CD4-positive, alpha-beta T cell treated with Interleukin-2 at 100 ng/mL for 4 hours (primary cell): ENCODE measurements at regions not wholly inside any gene's neighbourhood (a gene's known extent, or its start where the extent isn't known, plus 50 kb on each side); places are given as distances from the start of the nearest gene placed in this dataset.

Experiments used
- DNase-seq: peaks from one replicate; pipeline ENCODE4 v3.0.0-alpha.2; 2020; ENCODE audit warnings: low spot score

DNA sequence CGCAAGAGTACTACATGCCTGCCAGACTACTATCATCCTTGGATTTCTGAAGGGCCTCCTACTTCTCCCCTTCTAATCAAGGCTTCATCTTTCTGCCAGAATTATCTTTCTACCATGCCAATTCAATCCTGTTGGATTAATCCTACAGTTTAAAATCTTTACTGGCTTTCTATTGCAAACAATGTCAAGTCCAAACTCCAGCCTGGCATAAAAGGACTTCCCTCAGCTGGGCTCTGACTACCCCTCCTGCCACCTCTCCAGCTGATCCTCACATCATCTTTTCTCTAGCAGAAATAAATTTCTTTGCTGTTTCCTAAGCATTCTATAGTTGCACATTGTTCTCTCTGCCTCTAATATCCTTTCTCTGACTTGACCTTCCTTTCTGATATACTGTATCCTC lies 119.7 kb upstream of the RAD23B start:
- DNase-seq = no peak

DNA sequence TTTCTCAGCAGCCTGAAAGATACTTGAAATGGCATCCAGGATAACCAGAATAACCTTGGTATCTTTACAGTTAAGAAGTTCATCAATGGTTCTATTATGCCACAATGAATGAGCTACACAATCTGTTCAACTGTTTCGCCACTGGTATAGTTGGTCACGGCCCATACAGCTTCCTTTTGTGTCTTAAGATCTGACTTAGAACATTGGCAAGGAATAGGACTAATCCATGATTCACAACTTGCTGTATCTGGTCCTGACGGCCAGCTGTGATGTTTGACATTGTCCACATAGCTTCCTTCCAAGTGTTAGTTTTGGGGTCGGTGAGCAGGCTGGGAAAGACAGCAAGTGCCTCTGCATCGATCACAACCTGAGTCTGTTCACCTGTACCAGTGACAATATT lies 113.3 kb upstream of the RAD23B start:
- no peak for DNase-seq

DNA sequence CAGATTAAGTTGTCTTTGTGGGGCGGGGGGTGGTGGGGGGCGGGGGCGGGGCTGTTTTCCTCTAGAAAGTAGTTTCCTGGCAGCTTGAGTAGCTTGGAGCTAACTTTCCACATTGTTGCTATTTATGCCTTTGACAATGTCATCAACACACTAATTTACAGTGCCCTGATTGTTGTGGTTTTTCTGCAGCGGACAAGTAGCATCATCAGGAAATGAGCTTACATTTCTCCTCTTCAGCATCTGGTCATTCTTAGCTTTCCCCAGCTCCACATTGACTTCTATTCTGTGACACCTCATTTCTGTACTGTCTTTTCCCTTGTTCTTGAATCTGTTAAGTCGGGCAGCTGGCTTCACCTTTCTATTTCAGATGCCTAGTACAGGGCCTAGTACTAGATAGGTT lies 112.3 kb upstream of the RAD23B start:
- DNase-seq = no peak

DNA sequence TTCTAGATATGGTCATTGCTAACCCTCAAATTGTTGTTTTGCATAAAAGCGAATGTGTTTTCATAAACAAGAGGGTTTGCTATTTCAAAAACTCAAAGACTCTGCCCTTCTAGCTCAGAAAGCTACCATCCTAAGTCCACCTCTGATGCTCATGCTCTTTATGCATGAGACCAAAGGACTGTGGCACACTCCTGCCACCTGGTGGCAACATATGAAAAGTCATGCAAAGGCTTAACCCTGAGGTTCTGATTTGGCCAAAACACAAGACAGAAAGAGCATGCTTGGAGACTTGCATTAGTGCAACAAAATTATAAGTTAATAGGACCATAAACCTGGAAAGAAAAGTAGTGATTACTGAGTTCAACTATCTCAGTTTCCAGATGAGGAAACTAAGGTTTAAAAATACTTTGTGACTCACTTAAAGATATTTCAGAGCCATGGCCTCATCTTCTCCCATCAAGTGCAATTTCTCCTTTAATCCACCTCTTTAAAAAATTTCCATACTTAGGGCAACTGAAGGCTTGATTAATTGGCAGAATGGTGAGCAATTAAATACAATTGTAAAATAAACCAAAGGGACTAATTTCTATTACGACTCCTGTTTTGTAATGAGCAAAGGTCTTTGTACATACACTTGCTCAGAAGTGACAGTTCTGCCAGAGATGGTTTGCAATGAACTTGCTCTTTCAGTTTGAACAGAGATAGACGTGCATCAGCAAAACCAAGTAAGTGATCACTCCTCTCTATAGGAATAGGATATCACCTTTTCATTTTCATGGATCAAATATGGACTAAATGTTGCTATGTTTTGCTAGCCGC lies 110.7 kb upstream of the RAD23B start:
- DNase-seq = peak; percentile 49

DNA sequence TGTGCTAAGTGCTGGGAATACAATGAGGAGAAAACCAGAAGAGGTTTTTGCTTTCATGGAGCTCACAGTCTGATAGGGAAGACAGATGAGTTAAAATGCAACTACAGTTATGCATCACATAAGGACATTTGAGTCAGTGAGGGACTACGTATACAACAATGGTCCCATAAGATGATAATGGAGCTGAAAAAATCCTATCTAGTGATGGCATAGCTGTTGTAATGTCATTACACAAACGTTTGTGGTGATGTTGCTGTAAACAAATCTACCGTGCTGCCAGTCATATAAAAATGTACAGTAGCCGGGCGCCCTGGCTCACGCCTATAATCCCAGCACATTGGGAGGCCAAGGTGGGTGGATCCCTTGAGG lies 110.1 kb upstream of the RAD23B start:
- no peak for DNase-seq

DNA sequence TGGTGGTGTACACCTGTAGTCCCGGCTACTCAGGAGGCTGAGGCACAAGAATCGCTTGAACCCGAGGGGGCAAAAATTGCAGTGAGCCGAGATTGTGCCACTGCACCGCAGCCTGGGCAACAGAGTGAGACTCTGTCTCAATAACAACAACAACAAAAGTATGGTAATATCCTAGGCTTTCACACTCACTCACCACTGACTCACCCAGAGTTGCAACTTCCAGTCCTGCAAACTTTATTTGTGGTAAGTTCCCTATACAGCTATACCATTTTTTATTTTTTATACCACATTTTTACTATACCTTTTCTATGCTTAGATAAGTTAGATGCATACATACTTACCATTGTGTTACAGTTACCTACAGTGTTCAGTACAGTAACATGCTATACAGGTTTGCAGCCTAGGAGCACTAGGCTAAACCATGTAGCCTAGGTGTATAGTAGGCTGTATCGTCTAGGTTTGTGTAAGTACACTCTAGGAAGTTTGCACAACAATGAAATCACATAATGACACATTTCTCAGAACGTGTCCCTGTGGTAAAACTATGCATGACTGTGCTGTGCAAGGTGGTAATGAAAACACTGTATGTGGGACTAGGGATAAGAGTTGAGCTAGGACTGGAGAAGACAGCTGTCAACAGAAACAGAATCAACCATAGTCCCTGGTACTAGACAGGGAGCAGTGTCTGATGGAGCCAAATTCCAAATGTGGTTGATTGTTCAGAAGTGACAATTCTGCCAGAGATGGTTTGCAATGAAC lies 109.5 kb upstream of the RAD23B start:
- no peak for DNase-seq

DNA sequence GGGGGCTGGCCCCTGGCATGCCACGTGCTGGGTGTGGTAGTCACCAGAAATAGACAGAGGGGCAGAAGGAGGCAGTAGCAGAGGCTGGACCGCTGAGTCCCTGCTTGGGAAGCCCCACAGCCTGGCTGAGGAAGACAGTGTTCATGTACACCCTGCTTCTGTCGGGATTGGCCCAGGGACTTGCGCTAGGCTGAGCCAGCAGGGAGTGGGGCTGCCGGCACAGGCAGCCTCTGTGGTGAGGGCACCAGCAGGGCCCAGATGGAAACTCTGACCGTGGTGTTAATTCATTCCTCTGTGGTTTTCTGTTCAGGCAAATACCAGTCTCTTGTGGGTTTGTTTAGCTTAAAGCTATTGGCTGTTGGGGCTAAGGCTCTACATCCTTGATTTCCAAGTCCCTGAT lies 108.6 kb upstream of the RAD23B start:
- DNase-seq = no peak

DNA sequence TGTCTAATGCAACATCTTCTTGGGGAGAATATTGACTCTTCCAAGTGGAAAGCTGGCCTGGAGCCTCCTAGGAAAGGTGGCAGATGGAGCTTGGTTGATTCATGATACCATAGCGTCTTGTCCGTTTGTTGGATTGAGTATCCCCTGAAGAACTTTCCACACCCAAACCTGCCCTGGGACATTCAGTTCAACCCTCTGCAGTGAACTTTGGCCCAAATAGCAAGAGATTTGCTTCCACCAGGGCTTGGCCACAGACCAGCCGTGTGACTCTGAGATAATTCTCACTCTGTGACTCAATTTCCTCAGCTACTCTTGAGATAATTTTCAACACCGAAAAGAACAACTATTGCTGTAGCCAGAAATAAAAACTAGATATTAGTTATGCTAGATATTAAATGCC lies 108.0 kb upstream of the RAD23B start:
- DNase-seq = no peak

DNA sequence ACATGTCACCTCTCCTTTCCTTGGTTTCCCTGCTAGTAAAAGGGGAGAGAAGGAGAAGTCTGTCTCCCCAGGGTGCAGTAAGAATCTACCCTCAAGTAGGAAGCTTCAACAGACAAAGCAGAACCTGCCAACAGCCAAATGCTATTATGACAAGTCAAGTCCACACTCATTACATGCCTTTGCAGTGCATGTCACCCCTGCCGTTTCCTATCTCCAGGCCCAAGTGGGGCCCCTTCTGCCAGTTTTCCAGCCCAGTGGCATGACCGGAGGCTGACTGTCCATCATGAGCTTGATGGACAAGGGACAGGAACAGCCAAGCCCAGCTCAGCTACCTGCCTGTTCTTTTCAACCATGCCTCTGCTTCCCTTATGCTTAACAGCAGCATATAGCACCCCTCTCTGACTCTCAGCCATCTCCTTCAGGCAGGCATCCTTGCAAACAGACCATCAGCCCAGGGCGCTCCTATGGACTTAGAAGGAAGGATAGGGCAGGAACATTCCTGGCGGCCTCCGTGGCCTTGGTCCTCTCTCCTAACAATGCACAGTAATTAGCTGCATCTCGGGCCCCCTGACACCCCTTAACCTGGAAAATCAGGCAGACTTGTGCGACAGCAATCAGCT lies 107.2 kb upstream of the RAD23B start:
- DNase-seq = no peak

DNA sequence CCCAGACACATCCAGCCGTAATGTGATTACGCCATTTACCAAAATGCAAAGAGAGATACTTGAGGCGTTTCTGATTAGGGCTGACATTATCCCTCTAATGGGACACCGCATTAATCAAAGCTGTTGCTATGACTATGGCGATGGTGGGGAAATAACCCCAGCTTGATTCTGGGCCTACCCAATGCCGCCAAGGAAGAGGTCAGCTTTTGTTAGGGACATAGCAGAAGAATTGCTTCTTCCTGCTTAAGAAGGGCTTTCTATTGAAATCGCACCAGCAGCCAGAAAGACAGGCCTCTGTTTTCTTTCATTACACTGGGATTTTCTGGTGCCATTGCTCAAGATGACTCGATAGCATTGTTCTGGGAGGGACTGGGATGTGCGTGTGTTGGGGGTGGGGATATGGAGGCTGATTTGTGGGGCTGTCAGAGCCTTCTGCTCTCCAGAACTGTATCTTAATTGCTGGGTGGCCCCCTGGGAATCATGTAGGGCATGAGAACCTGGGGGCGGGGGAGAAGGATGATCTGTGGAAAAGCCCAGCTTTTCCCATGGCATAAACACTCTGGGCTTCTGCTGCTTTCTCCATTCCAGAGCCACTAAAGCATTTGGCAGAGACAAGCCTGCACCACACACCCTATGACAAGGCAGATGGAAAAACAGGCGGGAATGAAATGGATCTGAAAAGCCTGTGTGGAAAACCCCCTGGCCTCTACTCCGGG lies 106.5 kb upstream of the RAD23B start:
- DNase-seq = no peak

DNA sequence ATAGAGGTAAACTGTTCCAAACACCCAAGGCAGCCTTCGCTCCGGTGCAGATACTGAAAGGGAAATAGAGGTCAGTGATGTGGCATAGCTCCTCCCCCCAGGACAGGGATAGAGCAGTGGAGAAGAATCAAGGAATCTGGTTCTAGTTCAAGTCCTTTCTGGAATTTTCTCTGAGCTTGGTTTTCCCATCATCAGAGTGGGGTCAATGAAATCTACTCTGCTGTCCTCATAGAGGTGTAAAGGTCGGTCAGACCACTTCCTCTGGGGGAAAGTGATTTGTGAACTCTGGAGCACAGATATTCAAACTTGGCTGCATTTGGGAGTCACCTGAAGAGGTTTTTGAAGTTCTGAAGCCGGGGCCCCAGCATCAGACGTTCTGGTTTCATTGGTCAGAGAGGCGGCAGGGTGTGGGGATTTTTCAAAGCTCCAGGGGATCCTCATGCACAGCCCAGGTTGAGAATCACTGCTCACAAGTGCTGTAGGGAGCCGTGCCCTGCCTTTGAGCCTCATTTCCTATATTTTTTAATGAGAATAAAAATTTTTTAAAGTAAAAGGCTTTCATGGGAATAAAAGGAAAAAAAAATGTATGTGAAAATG lies 105.7 kb upstream of the RAD23B start:
- DNase-seq = no peak

DNA sequence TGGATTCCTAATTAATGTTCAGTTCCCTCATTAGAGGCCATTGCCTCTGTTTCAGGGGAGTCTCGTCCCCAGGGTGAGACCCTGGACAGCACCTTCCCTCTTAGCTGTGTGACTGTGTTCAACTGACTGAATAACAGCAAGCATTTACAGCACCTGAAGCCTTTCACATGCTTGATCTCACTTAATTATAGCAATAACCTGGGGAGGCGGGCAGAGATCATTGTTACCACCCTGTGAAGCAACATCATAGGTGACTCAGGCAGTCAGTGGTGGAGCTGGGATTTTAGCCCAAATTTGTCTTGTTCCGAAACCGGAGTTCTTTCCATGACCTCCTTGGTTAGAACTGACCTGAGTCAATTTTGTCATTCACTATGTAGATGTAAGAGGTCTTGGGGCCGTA lies 105.2 kb upstream of the RAD23B start:
- DNase-seq = no peak

DNA sequence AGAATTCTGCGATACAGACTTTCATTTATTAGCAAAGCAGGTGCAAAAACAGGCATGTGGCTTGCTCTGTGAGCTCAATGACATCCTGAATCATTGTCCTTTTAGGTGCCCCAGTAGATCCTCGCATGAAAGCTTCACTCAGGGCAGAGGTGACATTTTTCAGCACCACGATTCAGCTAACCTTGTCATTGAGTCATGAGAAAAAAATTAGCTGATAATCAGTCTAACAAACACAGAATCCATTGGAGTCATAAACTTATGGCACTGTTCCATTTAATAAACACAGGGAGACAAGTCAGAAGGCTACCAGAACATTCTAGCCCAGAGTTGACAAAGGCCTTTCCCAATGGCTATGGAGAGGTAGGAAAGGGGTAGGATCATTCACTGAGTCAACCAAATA lies 104.8 kb upstream of the RAD23B start:
- no peak for DNase-seq

DNA sequence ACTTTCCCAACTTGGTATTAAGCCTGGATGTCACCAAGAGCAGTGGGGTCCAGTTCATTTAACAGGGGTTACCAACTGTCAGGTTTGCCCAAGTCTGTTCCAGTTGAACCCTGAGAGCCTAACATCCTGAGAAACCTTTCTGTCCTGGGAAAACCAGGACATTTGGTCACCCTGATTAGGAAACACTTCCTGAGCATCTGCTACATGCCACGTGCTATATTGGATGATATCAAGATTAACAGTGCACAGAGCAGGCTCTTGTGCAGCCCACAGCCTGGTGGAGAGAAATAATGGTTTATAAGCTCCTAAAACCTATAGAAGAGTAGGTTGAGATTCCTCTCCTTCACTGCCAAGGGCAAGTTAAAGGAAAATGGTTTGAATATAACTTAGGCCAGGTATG lies 102.9 kb upstream of the RAD23B start:
- DNase-seq = no peak

DNA sequence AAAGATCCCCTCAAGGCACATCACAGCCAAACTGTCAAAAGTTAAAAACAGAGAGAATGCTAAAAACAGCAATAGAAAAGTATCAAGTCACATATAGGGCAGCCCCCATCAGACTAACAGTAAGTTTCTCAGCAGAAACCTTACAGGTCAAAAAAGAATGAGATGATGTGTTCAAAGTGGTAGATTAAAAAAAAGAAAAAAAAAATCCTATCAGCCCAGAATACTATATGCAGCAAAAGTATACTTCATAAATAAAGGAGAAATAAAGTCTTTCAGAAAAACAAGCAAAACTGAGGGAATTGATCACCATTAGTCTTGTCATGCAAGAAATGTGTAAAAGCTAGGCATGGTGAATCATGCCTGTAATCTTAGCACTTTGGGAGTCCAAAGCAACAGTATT lies 99.9 kb upstream of the RAD23B start:
- DNase-seq = no peak

DNA sequence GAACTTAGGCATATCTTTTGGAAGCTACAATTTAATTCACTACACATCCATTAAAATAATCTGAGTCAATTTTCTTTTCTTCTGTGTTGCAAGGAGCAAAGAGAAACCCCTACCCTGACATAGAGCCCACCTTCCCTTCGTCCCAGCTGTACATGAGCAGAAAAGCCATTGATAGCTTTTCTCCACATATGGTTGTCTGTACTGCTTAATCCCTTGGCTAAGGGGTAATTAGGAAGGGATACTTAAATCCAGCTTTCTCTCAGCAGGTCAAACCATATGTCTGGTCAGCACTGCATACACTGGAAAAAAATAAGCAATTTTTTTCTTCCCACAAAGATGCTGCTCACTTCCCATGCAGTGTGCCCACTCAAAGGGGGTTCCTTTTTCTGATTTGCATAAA lies 94.7 kb upstream of the RAD23B start:
- no peak for DNase-seq

DNA sequence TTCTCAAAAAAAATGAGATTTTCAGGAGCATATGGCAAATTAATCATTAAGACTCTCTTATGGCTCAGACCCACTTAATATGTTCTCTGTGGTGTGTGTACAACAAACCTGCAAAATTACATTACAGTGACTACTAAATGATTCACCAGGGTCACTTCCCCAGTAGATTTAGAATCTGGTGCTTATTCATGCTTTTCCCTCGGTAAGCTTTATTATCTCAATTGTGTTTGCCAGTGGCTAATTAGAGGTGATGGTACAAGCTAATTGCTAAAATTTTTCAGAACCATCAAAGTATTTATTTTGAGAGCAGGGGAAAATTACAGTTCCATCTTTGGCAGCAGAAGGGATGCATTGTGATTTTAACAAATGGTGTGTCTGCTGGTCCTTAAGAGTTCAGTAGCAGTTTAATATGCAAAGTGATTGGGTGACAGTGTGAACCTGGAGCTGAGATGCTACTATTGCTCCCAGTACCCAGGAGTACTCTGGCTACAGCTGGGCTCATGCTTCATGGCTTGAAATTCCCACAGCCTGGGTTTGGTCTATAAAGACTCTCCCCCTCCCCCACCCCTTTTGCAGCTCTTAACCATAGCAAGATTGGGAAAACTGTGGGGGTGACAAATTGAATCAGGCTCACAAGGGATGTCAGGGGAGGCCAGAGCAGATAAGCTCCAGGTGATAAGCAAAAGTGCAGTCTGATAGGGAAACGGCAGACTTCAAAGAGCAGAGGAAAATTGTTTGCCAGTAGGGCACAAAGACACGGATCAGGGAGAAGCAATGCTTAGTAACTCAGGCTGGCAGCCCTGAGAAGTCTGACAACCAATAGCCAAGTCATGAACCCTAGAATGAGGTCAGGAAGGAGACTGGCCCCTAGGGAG lies 92.8 kb upstream of the RAD23B start:
- DNase-seq = no peak

DNA sequence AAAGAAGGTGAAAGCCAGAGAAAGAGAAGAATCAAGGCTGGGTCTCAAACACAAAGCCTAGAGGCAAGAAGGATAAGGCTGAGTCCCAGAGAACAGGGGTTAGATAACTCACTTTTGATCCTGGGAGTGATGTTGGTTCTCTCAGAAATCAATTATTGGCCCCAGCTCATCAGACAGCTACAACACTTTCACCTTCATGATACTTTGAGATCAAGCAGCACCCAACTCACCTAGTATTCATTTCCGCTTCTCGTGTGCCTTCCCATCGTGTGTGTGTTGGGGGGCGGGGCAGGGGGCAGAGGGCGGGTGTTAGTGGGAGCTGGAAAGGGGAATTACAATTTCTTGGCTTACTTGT lies 92.2 kb upstream of the RAD23B start:
- DNase-seq = no peak

DNA sequence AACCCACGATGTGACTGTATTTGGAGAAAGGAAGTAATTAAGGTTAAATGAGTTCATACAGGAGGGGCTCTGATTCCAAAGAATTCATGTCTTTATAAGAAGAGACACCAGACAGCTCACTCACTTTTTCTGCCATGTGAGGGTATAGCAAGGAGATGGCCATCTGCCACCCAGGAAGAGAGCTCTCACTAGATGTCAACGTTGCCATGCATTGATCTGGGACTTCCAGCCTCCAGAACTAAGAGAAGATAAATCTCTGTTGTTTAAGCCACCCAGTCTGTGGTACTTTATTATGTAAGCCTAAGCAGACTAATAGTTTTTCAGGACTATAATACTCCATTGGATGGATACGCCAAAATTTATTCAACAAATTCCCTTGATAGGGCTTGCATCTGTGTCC lies 89.8 kb upstream of the RAD23B start:
- no peak for DNase-seq

DNA sequence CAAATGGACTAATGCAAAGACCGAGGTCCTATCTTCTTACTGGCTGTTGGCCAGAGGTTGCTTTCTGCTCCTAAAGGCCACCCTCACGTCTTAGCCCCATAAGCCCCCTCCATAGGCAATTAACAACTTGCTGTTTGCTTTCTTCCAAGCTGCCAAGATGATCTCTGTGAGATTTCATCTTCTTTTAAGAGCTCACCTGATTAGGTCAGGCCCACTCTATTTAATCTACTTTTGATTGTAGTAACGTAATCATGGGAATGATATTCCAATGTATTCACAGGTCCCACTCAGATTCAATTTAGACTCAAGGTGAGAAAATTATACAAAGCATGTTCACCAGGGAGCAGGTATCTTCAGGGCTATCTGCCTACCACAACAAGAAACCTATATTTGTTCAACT lies 84.4 kb upstream of the RAD23B start:
- no peak for DNase-seq

DNA sequence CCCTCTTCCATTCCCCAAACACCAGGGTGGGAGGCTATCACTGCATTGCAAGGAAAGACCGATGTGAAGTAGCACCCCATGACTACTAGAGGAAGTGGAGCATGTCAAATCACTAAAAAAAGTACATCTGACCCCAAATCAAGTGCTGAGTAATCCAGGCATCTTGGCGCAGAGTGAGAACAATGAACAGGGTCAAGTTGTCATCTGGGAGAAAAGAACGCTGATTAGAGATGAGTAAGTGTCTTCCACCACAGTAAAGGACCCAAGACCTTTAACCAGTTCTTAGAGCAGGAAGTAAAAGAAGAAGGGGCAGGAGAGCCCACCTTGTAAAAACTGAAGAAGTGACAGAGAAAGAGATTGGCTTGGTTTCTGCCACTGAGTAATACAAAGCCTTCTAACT lies 75.0 kb upstream of the RAD23B start:
- DNase-seq = no peak
